Stimulated activated CD8-positive, alpha-beta memory T cell treated with anti-CD3 and anti-CD28 coated beads, Interleukin-15, amount 100 ng/mL, for 48 hours (primary cell): ENCODE measurements at regions not wholly inside any gene's neighbourhood (a gene's known extent, or its start where the extent isn't known, plus 50 kb on each side); places are given as distances from the start of the nearest gene placed in this dataset.

Source experiments
- DNase-seq, 2 donors: peaks; one replicate each; pipeline ENCODE4 v3.0.0-alpha.2; 2020; ENCODE audit warnings: low read depth in 2 of 2

- DNase-seq: no peak
Measured at GRCh38 chr17:72208832-72209231, 88.0 kb downstream of the SOX9 start.

GRCh38 chr17:72212041-72212440, 91.2 kb downstream of the SOX9 start:
- DNase-seq: no peak

DNA sequence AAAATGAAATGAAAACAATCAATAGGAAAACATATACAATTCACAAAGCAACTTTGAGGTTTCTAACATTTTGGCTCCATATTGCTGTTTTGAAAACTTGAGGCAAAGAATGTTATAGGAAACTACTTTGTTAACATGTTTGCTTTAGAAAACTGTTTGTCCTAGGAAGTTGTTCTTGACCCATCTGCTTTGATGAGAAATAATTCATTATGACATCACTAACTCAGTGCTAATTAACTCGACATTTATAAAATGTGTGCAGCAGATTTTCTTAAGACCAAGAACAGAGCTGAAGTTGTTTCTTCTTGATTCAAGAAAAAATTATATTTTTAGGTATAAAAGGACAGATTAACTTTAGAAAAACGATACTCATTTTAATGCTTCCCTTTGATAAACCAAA, 94.7 kb downstream of the SOX9 start:
- DNase-seq: no peak

GRCh38 chr17:72215928-72216327, 95.1 kb downstream of the SOX9 start:
- no peak for DNase-seq

GRCh38 chr17:72219137-72219823, 98.5 kb downstream of the SOX9 start:
- DNase-seq: no peak

DNA sequence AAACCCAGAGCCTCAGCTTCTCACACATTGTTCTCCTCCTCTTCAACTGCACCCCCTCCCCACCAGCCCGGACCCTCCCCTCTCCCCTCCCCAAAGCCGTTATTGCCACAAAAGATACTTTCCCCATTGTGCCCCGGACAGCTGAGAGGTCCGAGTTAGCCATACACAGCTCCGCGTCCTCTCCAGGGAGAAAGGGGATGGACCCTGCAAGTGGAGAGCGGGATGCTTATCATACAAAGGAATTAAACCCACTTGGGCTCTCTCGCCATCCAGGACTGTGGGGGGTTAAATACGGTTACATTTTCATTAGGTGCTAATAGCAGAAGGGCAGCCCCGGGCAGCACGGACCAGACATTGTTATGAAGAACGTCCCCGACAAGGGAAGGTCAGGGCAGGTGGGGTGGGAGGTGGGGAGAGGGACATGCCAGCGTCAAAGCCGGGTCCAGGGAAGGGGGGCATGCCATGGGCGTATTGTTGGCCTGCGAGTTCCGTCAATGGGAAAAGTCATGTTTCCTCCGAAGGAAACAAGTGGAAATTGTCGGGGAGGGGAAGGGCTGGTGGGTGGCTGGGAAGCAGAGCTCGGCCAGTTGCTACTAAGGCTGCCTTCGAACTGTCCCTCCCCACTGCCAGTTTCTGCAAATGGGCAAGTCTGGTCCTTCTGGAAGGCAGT, 99.1 kb downstream of the SOX9 start:
- DNase-seq: no peak

DNA sequence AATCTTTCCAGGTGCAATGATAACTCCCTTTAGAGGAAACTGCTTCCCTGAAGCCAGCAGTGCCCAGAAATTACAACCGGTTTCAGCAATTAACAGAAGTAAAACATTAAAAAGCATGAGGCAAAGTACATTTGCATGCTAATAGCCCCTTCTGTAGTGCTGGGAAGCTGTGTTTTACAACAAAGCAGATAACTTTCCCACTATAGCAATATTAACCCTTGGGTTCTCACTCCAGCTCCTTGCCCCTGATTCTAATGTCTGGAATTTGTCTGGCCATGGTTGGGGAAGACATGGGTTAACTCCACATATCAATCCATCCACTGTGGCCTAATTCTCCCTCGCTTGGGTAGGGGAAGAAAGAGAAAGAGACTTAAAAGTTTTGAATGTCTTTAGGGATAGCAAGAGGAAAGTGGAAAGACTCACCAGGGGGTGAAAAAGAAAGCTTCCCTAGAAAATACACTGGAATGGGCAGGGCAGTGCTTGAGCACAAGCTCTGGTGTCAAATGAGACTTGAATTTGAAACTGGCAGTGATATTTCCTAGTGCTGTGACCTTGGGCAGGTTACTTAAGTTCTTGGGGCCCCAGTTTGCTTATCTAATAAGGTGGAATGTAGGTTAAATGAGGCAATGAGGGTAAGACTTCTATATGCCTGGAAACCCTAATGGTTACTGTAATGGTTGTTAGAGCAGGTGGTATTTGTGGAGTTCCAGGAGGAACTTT, 102.0 kb downstream of the SOX9 start:
- no peak for DNase-seq

- no peak for DNase-seq
Measured at GRCh38 chr17:72223866-72224291, 103.1 kb downstream of the SOX9 start.

- no peak for DNase-seq
Measured at GRCh38 chr17:72226322-72226721, 105.5 kb downstream of the SOX9 start.

GRCh38 chr17:72233986-72234385, 113.2 kb downstream of the SOX9 start:
- DNase-seq: no peak

DNA sequence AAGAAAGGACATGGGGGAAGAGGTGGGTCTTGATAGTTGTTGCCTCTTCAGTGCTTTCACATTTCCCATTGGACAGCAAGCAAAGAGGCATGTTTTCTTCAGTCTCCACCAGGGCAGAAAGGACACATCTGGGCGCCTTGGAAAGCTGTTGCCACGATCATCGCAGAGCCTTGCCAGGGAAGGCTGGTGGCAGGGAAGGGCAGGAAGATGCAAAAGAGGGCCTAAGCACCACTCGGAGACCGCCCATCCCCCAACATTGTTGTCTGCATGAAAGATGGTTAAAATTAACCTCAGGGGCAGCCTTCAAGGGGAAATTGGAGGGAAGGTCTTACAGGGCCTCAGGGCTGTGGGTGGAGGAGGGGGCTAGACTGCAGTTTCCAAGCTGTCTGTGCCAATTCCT, 114.2 kb downstream of the SOX9 start:
- no peak for DNase-seq

DNA sequence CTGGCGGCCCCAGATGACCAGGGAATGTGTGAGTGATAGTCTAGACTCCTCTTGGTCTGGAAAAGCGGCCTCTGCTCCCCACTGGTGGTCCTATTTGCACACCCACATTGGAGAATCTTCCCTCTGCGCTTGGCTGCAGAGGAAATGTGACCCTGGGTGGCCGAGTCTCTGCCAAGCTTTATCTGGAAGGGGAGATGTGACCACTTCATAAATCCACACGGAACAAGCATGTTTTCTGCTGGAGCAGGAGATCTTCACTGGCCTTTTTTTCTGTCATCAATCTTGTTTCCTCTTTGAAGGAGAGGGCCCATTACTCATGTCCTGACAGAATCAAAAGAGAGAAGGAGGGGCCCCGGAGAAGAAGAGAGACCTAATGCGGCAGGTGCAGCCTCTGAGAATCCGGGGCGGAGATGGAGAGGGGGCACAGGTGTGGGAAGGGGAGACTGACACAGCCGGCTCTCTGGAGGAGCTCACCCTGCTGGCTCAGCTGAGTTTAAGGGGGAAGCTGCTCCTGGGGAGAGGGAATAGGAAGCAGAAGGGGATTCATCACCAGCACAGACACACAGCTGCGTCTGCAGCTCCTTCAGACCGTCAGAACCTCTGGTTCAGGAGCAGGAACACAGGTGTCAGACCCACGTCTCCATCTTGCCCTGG, 116.3 kb downstream of the SOX9 start:
- DNase-seq: no peak

DNA sequence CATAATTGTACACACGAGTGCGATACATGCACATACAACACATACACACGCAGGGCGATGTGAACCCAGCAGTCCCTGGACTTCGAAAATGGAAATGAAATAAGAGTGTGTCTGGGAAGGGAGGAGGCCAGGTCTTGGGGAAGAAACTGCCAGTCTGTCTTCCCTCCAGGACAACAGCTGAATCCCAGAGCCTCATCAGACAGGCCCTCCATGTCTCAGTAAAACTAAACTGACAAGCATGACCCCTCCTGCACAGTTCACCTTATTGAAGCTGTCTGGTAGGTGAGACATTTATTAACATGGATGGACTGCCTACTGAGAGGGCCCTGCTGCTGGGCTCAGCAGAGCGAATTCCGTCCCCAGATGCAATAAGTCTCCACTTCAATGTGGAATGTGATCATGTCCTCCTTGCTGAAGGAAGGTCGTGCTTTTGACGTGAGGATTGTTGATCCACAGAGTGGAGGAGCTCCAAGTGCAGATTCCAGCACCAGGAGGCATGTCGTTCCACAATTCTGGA, 117.4 kb downstream of the SOX9 start:
- no peak for DNase-seq

DNA sequence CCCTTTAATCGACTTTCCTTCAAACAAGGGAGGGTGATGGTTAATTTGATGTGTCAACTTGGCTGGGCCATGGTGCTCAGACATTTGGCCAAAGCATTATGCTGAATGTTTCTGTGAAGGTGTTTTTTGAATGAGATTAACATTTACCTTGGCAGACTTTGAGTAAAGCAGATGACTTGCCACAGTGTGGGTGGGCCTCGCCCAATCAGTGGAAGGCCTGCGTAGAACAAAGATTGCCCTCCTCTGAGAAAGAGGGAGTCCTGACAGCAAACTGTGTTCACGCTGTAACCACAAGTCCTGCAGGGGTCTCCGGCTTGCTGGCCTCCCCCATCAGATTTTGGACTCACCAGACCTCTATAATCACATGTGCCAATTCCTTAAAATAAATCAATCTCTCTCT, 118.7 kb downstream of the SOX9 start:
- DNase-seq: no peak

DNA sequence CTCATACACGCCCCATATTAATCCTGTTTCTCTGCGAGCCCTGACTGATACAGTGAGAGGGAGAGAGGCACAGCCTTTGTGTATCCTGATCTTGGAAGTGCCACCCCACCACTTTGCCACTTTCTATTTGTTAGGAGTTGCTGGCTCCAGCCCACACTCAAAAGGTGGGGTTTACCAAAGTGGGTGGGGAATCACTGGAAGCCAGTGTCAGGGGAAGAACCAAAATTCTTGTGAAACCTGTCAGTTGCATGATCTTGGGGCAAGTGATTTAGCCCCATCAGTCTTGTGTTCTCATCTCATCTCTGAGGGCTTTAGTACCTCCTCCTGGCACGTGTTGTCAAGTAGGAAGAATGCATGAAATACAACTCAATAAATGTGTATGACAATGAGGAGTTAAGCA, 119.5 kb downstream of the SOX9 start:
- DNase-seq: no peak

- DNase-seq: no peak
Measured at GRCh38 chr17:72244494-72244893, 123.7 kb downstream of the SOX9 start.

DNA sequence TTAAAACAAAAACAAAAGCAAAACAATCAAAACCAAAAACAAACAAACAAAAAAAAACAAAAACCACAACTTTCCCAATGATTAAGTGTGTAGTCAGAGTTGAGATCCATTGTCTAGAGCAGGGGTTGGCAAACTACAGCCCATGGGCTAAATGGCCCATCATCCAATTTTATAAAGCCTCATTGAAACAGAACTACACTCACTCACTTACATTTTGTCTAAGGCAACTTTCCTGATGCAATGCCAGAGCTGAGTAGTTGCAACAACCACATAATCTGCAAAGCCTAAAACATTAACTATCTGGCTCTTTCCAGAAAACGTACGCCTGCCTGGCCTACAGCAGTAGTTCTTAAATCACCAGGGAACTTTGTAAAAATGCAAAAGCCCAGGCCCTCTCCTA, 124.1 kb downstream of the SOX9 start:
- DNase-seq: no peak

DNA sequence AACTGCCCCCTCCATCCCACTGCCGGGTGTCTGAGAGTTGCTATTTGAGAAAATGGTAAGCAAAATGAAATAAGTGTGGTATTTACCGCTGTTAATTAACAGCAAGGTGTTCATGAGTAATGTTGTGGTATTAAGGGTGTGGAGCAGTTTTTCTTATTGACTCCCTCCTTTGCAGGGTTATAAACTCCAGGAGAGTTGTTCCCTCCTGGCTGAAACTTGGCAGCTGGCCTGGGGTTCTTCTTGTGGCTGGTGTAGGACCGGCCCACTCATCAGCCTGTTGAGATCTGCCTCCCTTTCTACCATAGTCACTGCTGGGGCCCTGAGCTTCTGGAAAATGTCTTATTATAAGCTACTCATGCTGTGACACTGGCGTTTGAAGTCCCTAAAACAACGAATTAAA, 128.6 kb downstream of the SOX9 start:
- DNase-seq: no peak

- no peak for DNase-seq
Measured at GRCh38 chr17:72250206-72250605, 129.4 kb downstream of the SOX9 start.

DNA sequence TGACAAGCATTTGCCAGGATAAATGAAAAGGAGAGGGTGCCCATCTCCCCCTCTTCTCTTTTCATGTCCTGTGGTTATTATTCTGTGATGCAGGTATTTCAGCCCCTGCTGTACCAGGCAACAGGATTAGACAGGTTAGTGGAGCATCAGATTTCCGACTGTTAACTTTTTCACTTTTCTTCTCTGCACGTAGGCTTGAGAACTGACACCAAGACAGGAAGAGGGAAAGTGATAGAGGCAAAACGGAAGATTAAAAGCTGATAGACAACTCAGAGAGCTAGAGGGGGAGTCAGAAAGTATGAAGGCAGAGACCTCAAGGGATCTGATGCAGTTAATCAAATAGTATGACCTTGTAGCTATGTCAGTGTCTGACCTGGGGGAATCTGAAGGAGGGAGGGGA, 132.8 kb downstream of the SOX9 start:
- DNase-seq: no peak

DNA sequence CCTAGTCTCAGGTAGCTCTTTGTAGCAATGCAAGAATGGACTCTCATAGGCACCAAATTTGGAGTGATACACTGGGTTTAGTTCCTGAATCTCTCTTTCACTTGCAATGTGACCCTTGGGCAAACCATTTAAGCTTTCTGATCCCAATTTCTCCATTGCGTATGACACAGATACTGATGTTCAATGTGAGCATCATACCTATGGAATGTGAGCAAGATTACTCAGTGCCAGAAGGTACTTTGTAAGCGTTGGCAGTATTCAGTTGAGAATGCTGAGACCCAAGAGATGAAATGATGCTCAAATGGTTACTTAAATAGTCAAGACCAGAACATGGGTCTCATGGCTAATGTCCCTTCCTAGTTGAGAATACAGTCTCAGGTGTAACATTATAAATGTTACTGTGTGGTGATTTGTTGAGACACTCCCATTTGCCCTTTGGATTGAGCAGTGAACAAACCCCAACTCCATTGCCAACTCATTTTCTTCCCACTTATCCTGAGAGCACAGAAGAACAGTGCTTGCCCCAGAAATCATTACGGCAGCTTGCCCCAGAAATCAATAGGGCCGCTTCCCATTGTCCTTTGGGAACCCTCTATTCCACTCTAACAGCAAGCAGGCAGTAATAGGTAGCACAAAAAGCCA, 134.1 kb downstream of the SOX9 start:
- DNase-seq: no peak

GRCh38 chr17:72255481-72255880, 134.7 kb downstream of the SOX9 start:
- no peak for DNase-seq
